Endothelial cell (in vitro differentiated cells): ENCODE measurements at regions not wholly inside any gene's neighbourhood (a gene's known extent, or its start where the extent isn't known, plus 50 kb on each side); places are given as distances from the start of the nearest gene placed in this dataset.

Experiments used
- DNase-seq: peaks from one replicate; pipeline ENCODE4 v3.0.0; 2021; ENCODE audit warnings: low spot score
- H3K27ac Mint-ChIP-seq: one replicate; pipeline ENCODE4 v1.8.0; 2021; ENCODE audit warnings: mixed read lengths, inconsistent platforms; ENCODE audit not compliant: unreplicated experiment
- H3K27me3 Mint-ChIP-seq: one replicate; pipeline ENCODE4 v1.8.0; 2021; ENCODE audit warnings: mild to moderate bottlenecking, moderate library complexity, mixed read lengths, inconsistent platforms; ENCODE audit not compliant: unreplicated experiment
- H3K36me3 Mint-ChIP-seq: one replicate; pipeline ENCODE4 v1.8.0; 2021; ENCODE audit warnings: mild to moderate bottlenecking, low read depth, mixed read lengths, inconsistent platforms; ENCODE audit not compliant: unreplicated experiment
- H3K4me1 Mint-ChIP-seq: one replicate; pipeline ENCODE4 v1.8.0; 2021; ENCODE audit warnings: mild to moderate bottlenecking, mixed read lengths, inconsistent platforms; ENCODE audit not compliant: unreplicated experiment
- H3K4me3 Mint-ChIP-seq: one replicate; pipeline ENCODE4 v1.8.0; 2021; ENCODE audit warnings: mild to moderate bottlenecking, mixed read lengths, inconsistent platforms; ENCODE audit not compliant: unreplicated experiment
- H3K9me3 Mint-ChIP-seq: one replicate; pipeline ENCODE4 v1.8.0; 2021; ENCODE audit warnings: mixed read lengths, inconsistent platforms; ENCODE audit not compliant: unreplicated experiment
- CTCF ChIP-seq: fragments of 200-600 bp; sonication (generic); IDR thresholded peaks from one replicate; pipeline ENCODE4 v1.5.0; 2021; ENCODE audit warnings: antibody characterized with exemption; ENCODE audit not compliant: unreplicated experiment

GRCh38 chr9:1709347-1709746 is 305.8 kb upstream of the SMARCA2 start:
- peak; percentile 45 for TF ChIP-seq CTCF
- Mint-ChIP-seq H3K9me3 (no peaks in the 10 kb centered on the region), H3K27ac (no peak overlapping the region), H3K4me1 (no peaks in the 10 kb centered on the region), H3K36me3 (no peaks in the 10 kb centered on the region), H3K4me3 (no peak overlapping the region), H3K27me3 (peaks cover 3% of the 10 kb centered on the region)
- no peak for DNase-seq

- Mint-ChIP-seq H3K4me3 (no peak overlapping the region), H3K27me3 (peaks cover 5% of the 10 kb centered on the region), H3K27ac (no peak overlapping the region), H3K9me3 (no peaks in the 10 kb centered on the region), H3K36me3 (no peaks in the 10 kb centered on the region), H3K4me1 (no peaks in the 10 kb centered on the region)
- no peak for DNase-seq
- TF ChIP-seq CTCF, result no peak
Observed at GRCh38 chr9:1712861-1713450, 302.2 kb upstream of the SMARCA2 start.

DNA sequence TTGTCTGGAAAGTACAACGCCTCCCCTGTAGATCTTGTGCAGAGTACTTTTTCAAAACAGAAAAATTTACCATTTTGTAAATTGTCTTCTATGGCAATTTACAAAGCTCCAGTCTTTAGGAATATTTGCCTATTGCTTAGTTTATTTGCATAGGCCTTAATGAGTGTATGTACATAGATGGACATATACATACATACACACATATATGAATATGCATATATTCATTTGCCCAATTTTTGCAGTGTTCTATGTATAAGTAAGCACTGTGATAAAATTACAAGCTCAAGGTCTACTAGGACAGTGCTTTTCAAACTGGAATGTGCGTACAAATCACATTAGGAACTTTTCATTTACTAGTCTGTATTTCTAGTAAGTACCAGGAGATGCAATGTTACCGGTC is 301.3 kb upstream of the SMARCA2 start:
- H3K36me3 Mint-ChIP-seq, result no peaks in the 10 kb centered on the region
- TF ChIP-seq CTCF, result no peak
- no peak for DNase-seq
- H3K9me3 Mint-ChIP-seq, result no peaks in the 10 kb centered on the region
- peaks cover 7% of the 10 kb centered on the region for H3K27me3 Mint-ChIP-seq
- no peaks in the 10 kb centered on the region for H3K4me1 Mint-ChIP-seq
- H3K4me3 Mint-ChIP-seq, result no peak overlapping the region
- H3K27ac Mint-ChIP-seq, result no peak overlapping the region

- no peak for TF ChIP-seq CTCF
- no peak for DNase-seq
- Mint-ChIP-seq H3K9me3 (no peaks in the 10 kb centered on the region), H3K27me3 (peaks cover 3% of the 10 kb centered on the region), H3K4me1 (no peaks in the 10 kb centered on the region), H3K4me3 (no peak overlapping the region), H3K27ac (no peak overlapping the region), H3K36me3 (no peaks in the 10 kb centered on the region)
Observed at GRCh38 chr9:1717882-1718281, 297.3 kb upstream of the SMARCA2 start.

DNA sequence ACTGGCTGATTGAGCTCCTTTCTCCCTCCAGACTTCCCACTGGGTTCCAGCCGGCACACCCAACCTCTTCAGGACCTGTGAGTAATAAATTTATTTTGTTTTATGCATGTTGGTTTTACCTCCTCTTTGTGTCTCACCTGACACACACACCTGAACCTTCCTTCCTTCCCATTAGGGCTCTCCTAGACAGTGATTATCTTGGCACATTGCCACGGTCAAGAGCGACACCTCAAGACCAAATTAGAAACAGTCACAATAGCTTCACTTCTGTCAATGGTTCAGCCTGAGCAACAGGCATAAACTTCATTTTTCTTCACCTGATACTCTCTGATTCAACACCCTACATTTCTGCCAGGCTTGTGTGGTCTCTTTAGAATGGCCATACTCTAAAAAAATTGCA is 296.3 kb upstream of the SMARCA2 start:
- H3K4me3 Mint-ChIP-seq, result no peak overlapping the region
- no peak for TF ChIP-seq CTCF
- no peaks in the 10 kb centered on the region for H3K36me3 Mint-ChIP-seq
- H3K4me1 Mint-ChIP-seq, result no peaks in the 10 kb centered on the region
- peaks cover 3% of the 10 kb centered on the region for H3K27me3 Mint-ChIP-seq
- DNase-seq, result no peak
- H3K27ac Mint-ChIP-seq, result no peak overlapping the region
- H3K9me3 Mint-ChIP-seq, result no peaks in the 10 kb centered on the region
